ENCODE measurements at regions not wholly inside any gene's neighbourhood (a gene's known extent, or its start where the extent isn't known, plus 50 kb on each side); places are given as distances from the start of the nearest gene placed in this dataset.
A peak's percentile ranks its signal among the peaks of the same experiment; 100 is the strongest.

DNA sequence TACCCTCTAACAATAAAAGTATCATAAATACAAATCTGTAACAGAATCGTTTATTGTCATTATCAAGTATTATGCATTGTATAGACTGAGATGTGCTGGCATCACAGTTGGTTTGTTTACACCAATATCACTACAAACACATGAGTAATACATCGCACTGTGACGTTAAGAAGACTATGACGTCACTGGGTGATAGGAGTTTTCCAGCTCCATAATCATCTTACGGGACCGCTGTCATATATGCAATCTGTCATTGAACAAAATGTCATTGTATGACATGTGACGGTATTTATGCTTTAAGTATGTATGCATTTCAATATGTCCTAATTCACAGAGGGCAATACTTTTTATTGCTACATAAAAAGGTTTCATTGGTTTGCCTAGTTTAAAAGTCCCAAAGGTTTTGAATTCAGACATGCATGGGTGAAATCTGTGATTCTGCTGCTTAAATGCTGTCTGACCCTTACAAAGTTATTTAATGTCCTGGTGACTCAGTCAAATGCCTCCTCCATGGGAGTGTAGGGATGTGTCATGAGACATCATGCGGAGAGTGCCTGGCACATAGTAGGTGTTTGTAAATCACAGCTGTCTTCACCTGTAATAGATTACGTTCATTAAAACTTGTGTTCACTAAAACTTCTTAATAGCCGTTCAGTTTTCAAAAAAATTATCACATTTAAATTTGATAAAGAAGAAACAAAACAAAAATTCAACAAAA is 160.7 kb upstream of the PDE10A start:
- DNase-seq (ENCODE audit: low spot score): no peak

DNA sequence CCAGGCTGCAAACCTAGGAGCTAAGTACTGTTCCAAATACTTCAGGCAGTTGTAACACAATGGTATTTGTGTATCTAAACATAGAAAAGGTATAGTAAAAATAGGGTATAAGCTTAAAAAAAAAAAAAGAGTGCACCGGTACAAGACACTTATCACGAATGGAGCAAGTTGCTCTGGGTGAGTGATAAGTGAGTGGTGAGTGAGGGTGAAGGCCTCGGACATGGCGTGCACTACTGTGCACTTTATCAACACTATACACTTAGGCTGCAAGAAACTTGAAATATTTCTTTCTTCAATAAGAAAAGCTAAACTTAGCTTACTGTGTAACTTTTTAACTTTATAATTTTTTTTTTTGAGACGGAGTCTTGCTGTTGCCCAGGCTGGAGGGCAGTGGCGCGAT is 159.5 kb upstream of the PDE10A start:
- no peak for DNase-seq (ENCODE audit: low spot score)

DNA sequence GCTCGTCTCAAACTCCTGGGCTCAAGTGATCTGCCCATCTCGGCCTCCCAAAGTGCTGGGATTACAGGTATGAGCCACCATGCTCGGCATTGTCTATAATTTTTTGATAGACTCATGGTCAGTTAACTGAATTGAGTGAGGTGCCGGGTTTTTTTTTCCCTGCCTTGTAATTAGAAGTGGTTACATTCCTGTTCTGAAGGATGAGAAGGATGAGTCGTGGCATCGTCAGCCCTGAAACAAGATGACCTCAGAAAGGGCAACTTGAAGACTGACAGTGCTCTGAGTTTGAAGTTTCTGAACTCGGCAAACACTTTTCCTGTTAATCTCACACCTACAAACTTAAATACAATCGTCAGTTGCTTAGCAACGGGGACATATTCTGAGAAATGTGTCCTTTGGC is 158.7 kb upstream of the PDE10A start:
- no peak for DNase-seq (ENCODE audit: low spot score)

DNA sequence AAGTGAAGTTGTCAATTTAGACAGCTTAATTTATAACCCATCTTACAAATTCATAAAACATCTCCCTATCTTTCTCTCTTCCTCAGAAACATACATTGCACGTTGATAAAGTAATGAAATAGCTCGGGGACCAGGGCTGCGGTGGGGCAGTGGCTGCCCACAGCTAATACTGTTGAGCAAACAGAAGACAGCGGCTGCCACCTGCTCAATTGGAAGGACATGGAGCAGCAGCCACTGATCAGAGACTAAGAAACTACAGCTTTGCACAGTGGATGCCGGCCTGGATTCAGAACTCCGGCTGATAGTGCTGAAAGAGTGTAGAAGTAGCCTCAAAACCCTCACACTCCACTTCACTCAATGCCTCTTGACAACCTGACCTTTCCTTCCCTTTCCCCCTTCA is 157.9 kb upstream of the PDE10A start:
- no peak for DNase-seq (ENCODE audit: low spot score)

DNA sequence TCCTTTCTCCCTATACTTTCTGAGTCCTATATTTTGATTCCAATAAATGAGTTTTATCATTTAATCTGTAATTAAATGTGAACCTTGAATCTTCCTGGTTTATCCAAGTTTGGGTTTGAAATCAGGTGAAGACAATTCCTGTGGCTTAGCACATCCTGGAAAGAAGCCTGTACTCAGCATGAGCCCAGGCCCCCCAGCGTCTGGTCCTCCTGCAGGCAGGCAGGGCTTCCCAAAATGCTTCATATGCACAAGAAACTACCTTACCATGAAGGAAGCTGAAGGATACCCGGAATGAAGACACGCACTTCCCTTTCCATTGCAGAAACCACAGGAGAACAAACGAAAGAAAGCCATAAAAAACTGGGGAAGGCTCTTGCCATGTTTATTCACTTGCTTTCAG is 157.4 kb upstream of the PDE10A start:
- DNase-seq (ENCODE audit: low spot score): no peak

DNA sequence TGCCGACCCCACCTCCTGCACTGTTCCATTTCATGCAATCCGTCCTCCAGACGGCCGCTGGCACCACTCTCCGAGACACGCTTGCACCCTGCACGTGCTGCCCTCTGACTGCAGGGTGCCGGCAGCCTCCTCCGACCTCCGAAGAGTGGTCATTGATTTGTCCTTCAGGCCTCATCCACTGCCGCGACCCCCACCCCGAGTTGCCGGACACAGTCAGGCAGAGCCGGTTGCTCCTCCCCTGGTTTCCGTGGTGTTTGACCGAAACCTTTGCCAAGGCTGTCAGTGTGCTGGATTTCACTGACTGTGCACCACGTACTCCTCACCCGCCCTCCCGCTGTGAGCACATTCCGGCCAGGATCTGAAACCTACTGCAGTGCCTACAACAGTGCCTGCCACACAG is 156.4 kb upstream of the PDE10A start:
- DNase-seq (ENCODE audit: low spot score): no peak

DNA sequence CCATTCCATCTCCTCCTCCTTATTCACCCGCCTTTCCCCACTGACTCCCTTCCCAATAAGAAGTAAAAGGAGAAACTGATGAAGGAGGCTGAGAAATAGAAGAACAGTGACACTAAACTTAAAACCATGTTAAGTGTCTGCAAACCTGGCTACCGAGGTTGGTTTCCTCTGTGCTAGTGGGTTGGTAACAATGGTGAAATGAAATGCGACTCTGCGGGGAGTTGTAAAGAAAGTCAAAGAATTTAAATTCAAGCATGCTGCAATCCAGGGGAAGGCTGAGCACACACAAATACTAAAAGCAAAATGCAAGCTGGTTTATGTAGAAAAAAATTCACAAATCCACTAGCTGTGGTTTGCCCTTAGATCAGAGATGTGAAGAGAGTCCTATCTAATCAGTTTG is 155.2 kb upstream of the PDE10A start:
- no peak for DNase-seq (ENCODE audit: low spot score)

DNA sequence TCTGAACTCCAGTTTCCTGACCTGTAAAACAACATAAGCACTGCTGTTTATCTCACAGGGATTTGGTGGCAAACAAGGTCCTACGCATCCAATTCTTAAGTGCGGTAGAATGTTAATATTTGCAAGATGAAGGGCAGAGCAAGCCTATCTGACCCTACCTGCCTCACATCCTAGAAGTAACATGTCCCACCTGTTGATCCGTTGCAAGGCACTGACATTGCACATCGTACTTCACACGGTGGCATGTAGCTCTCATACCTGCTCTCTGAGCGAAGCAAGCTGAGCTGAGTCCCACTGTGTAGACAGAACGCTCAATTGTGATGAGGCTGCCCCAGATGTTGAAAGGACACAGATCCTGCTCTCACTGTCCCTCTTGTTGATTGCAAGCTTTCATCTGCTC is 154.7 kb upstream of the PDE10A start:
- no peak for DNase-seq (ENCODE audit: low spot score)

DNA sequence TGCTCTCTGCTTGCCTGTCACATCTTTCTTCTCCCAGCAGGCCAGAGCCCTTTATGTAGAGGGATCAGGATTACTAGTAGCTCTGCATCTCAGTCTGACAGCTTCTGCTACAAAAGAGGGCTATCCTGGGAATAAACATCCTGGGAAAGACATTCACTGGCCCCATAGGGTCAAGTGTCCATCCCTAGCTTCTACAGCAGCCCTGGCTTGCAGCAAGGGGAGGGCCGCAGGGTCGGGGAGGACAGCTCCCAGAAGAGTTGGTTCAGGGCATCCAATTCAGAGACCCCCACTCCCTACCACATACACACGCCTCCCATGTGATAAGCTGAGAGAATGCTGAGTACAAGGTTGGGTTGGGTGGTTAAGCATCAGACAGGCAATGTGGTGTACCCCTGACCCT is 154.1 kb upstream of the PDE10A start:
- no peak for DNase-seq (ENCODE audit: low spot score)

DNA sequence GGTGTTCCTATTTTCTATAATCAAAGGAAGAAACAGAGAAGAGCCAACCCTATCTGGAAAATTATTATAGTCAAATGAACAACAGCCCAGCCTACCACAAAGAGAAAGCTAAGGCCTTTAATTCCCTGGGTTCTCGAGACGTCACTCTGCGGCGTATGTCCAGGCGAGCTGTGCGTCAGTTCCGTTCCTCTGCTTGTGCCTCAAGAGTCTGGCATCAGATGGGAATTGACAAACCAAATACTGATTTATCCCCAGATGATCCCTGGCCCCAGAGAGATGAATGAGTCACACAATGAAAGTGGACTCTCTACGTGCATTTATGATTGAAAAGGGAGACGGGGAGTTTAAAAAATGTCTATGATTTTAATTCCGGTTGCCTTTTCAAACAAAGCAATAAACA is 151.6 kb upstream of the PDE10A start:
- no peak for DNase-seq (ENCODE audit: low spot score)

DNA sequence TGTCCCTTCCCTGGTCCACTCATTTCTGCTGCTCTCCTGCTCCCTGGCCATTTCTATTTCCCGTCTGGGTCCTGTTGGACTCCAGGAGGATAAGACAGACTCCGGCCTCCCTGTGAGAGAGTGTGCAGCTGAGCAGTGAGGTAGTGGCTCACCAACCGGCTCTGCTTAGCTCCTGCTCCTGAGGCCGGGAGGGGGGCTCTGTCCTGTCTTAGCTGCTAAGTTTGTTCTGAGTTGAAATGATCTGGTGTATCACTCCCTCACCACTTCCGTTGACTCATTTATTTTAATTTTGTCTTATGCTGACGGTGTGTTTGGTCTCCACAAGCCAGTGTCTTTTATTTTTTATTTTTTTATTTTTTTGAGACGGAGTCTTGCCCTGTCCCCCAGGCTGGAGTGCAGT is 148.5 kb upstream of the PDE10A start:
- no peak for DNase-seq (ENCODE audit: low spot score)

DNA sequence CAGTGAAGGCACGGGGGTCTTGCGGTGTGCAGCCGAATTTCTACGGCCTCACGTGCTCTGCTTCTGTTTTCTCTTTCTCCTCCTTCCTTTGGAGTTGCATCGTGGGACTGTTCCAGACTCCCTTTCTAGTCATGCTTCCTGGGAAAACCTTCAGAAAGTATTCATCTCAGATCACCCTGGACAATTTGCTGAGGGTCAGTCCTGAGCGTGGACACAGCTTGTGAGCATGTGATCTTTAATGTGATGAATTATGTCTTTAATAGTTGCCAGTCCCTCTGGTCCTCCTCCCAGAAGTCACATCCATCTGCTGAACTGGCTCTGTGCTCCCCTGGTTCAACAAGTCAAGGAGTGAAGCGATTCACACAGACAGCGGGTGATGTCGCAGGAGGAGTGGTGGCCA is 145.0 kb upstream of the PDE10A start:
- peak; percentile 33 for DNase-seq (ENCODE audit: low spot score)

DNA sequence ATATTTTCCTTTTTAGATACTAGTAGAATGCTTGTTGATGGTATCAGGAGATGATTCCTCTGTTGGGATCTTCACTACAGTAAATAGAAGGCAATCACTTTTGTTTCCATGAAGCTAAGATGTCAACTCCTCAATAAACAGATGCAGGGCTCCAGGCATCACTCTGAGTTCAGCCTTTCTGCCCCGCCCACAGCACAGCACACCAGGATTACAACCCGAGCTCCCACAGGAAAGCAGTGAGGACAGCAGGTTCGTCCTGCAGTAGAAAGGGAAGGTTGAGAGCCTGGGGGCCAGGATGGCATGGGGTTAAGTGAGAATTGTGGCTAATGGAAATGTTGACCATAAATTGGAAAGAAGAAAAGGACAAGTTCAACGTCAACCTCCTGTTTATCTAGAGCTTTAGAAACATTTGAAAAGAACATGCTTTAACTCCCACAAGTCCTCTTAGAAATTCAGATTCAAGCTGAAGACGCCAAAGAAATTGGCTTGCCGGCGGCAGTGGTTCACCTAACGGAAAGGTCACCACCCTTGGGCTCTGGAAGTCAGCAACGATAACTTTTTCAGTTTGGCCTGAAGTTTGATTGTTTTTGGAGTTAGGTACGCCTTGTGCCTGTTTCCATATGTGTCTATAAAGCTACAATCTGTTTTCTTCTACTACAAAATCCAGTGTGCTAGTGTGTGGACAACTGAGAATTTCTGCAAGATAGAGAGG is 144.4 kb upstream of the PDE10A start:
- DNase-seq (ENCODE audit: low spot score): no peak

DNA sequence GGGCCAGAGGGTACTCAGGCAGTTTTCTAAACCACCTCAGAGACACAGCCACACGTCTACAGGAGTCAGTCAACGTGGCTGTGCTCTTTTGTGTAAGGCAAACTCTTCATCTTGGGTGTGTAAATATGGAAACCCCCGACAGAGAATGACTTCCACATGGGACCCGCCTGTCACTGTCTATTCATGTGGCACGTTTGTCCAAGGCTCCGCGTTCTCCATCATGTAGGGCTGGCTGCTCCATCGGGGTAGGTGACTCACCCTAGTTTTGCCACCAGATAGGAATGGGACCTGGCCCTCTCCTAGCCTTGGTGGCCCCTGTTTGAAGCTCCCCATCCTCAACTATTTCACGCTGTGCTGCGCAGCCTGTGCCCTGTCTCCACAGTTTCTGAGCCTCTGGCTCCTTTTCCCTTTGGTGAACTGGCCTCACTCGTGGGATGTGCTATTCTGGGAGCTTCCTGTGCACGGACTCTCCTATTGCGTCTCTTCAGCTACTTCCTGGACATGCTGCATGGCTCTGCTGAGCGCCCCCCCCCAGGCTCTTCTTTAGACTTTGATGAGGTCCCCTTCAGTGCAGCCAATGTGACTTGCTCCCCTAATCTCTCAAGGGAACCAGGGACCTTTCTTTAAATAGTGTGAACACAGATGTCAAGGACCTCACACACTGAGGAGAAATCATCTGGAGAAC is 143.2 kb upstream of the PDE10A start:
- DNase-seq (ENCODE audit: low spot score): no peak

DNA sequence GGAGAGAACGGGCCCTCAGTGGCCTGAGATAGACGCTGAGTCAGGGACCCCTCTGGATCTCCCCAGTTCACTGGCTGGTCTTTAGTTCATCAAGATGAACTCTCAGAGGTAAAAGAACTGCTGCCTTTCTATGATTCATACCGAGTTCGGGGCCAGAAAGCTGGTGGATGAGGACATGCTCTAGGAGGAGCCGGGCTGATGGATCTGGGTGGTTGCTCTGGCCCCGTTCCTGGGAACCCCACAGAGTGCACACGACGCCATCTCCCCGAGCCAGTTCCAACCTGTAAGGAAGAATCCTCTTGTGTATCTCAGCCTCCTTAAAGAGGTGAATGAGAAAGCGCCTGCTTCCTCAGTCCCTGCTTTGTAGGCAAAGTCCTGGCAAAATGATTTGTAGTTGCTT is 142.6 kb upstream of the PDE10A start:
- DNase-seq (ENCODE audit: low spot score): no peak

DNA sequence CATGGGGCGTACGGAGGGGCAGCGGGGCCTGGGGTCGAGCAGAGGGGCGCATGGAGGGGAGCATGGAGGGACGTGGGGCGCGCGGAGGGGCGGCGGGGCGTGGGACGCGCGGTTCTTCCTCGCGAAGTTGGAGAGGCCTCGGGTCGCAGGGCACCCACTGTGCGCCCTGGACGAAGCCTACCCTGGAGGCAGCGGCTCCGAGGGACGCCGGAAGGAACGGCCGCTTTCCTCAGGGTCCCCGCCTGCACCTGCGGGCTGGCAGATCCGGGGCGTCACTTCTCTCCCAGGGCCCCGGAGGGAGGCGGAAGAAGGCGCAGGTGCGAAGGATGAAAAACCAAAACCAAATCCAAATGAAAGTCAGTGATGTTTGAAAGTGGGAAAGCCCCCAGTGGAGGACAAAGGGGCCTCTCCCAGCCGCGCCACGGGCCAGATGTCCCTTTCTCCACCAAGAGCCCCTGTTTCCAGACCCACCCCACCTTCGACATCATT is 142.1 kb upstream of the PDE10A start:
- no peak for DNase-seq (ENCODE audit: low spot score)

DNA sequence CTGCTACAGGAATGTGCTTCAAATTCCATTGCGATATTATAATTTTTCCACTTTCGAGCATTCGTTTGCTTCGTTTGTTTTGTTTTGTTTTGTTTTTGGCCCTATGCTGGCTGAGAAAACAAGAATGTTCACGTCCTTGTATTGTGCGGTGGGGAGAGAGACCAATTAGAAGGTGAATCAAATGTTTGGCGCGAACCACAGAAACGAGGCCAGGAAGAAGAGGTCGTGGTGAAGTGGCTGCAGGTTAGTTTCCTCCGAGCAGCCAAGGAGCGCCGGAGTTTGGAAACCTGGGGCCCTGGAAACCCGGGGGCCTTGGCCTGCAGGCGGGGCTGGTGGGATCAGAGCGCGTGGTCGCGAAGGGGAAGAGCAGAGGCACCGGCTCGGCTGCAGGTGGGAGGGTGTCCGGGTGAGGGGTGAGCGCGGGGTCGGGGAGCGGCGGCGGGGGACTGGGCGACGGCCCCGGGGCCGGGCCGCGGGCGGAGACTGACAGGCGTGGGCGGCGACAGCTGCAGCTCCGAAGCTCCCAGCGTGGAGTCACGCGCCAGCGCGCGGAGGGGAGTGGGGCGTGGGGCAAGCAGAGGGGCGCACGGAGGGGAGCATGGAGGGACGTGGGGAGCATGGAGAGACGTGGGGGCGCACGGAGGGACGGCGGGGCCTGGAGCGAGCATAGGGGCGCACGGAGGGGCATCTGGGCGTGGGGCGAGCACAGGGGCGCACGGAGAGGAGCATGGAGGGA is 141.5 kb upstream of the PDE10A start:
- DNase-seq (ENCODE audit: low spot score): no peak

DNA sequence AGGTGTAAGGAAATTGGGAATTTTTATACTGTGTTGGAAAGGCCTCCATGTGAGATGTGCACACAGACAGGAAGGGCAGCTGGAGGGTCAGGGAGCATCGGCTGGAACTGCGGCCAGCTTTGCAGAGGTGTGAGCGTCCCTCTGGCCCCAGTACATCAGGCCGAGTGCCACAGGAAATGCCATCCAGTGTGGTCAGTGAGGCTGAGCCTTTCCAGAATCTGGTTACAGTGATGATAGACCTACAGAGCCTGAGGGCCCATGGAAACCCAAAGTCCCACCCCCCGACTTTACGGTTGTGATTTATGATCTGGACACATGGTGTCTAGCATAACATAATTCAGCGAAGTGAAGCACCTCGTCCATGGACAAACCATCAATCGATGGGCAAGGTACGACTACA is 137.3 kb upstream of the PDE10A start:
- no peak for DNase-seq (ENCODE audit: low spot score)

DNA sequence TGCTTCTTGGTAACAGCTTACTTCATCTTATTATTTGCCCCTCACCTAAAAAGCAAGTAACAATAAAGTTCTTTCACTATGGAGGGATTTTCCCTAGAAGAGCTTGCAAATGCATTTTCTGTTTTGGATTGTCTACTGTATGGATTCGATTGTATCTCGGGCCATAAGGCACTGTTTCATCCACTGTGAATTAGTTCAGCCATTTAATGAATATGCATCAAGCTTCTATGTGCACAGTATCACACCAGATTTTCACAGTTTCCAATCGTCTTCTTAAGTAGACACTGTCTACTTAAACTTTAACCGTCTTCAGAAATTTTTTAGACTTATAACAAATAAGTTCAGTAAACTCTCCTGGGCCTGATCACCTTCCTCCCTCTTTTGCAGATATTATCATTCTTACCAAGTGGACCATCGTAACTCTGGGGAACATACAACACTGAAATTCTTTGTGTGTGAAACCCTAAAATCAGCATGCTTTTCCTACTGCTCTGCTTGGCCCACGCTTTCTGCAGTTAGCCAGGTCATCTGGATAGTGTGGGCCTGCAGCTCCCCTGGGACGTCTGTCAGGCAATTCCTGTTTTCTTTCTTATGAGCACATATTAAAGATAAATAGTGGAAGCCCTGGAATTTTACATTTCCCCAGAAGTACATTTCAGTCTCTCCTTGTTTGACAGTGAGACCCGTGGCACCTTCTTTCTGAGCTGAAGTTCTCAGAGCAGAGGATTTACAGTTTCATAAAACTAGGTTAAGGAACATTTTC is 136.5 kb upstream of the PDE10A start:
- DNase-seq (ENCODE audit: low spot score): no peak

DNA sequence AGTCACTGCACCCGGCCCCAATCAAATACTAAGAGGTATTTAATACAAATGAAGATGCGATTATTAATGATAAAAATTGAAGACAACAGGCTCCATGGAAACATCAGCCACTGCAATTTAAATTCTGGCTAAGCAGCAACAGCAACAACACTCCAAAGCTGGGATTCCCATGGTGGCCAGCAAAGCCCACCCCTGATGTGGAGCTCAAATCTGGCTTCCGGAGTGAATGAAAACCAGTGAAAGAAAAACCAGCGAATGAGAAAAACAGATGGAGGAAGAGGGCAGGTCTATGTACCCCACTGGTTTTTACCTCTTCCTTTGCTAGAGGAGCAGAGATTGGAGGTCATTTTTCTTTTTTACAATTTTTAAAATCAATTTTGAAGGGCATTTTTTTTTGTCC is 135.9 kb upstream of the PDE10A start:
- no peak for DNase-seq (ENCODE audit: low spot score)

DNA sequence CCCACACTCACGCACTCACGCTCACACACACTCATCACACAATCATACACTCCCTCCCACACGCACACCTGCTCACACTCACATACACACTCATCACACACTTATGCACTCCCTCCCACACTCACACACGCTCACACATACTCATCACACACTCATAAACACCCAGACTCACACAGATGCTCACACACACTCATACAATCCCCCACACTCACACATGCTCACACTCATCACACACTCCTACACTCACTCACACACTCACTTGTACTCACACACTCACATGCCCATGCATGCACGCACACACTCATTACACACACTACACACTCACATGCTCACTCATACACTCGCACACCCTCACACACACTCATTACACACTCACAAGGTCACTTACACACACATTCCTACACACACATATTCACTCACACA is 131.1 kb upstream of the PDE10A start:
- no peak for DNase-seq (ENCODE audit: low spot score)
